NCI-H2171 treated with DMSO at 0.1 percent for 48 hours (cell line): ENCODE measurements at regions not wholly inside any gene's neighbourhood (a gene's known extent, or its start where the extent isn't known, plus 50 kb on each side); places are given as distances from the start of the nearest gene placed in this dataset.

Source experiments
- DNase-seq: peaks from one replicate; lab custom pipeline; 2025; lab: John Stamatoyannopoulos, UW

DNA sequence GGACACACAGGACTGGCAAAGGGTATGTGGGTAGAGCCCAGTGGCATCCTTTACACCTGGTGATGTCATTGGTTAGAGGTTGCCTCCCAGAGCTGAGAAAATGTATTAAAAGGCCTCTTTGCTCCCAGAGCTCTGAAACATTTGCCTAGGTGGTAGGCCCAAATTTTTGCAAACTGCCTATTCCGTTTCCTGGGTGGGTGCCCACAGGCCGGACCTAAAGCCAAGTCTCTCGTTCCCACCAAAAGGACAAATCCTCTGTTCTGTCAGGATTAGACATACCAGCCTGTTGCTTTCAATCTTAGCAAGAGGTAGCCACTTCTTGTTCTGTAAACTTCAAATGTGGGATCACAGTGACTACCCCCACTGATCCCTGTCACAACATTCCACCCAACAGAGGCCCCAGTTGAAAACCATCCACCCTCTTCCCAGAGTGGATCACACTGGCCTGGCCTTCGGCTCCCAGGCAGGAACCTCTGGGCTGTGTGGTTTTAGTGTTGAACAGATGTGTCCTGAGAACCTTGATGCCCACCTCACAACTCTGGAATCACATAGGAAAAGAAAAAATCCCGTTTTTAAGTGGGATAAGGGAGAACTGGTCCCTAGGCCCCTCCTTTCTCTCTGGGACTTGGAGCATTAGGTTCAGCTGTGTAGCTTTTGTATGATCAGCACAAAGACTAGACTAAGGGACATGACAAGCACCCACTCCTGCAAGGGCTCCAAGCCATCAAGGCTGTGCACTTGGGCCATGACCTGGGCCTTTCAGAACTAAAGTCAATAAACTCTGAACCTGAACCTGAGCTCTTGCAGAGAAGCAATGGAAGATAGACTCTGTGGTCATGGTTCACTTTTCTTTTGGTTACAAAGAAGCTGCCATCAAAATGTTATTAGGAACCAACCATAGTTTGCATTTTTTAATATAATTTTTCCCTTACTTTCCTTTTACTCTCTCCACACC is 211.3 kb downstream of the CYP26B1 start:
- no peak for DNase-seq

DNA sequence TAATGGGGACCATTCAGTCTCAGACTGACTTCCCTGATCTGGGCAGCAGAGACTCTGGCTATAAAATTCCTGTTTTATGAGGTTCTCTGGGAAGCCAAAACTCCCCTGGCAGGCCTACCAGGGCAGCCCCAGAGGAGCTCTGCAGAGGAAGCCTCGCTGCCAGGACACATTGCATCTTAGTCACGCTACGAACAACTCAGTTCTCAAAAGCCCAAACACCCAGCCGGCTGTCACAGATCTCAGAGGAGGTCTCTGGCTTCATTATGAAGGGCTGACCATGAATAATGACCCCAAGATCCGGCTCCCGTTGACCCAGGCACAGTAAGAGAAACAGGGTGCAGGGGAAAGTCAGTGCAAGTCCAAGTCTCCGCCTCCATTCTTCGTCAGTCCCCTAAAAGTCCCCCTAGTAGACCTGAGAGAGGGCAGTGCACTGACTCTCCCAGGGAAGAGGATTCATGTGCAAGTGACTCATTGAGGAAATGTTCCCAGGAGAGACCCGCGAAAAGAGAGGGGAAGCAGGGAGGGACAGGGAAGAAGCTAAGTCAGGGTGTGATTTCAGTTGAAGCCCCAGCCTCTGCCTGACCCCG is 212.3 kb downstream of the CYP26B1 start:
- no peak for DNase-seq

DNA sequence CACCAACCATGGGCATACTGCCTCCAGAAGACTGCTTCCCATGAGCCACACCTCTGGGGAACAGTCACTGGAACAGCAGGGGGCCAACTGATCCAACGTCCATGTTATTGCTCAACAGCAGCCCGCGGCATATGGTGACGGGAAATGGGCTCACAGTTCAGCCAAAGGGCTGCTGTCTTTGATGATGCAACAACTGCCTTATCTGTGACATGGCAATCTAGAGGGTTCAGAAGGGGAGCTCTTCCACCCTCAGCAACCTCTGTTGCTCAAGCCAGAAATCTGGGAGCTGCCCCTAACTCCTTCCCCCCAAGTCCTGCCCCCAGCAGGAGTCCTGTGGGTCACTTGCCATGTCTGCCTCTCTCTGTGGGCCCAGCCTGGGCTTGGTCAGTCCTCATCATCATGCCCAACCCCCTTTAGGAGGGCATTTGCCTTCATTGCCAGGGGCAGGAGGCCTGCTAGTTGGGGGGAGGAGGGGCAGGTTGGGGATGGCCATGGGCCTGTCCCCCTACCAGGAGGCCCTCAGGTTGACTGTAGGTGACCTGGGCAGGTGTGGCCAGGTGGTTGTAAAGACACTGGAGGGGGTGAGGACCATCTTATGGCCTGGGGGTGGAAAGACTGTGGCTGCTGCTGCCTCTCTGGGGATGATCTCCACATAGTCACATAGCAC is 212.9 kb downstream of the CYP26B1 start:
- peak; percentile 9 for DNase-seq

DNA sequence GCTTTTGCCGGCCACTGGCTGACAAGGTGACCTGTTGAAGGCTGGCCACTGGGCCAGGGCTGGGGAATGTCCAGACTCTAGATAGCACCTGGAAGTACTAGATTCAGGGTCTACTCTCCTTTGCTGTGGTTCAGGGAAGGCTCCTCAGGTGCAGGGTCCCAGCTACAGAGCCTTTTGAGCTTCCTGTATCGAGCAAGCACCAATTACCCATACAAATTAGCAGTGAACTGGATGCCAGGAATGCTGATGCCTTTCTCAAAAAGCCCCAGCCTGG is 213.4 kb downstream of the CYP26B1 start:
- no peak for DNase-seq

DNA sequence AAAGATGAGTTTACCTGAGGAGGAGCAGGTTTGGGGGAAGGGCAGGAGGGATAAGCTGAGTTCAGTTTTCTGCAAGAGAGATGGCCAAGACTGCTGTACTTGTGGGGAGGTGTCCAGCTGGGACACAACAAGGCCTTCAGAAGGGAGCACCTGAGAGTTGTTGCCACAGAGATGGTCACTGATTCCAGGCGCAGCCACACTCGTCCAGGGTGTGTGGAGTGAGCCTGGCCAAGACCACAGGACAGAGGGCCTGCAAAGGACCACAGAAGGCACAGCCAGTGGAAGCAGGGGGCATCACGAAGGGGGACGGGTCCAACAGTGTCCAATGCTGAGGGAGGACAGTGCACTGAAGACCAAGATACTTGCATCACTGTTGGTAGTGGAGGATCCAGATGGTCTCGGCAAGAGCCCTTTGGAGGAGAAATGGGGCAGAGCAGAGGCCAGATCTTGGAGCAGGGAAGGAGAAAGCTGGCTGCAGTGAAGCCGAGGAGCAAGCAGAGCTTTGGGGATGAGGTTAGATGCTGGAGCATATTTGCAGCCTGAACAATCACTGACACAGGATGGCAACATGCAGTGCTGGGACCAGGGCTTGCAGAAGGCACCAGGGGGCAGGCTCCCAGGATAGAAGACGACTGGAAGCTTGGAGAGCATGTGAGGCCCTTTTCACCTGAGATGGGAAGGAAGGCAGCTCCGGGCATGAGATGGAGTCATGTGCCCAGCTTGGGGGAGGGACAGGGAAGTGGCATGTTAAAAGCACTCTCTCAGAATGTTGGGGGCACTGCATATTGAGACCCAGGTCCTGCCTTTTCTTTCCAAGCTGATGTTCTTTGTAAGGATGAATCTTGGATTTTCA is 214.0 kb downstream of the CYP26B1 start:
- peak; percentile 5 for DNase-seq

DNA sequence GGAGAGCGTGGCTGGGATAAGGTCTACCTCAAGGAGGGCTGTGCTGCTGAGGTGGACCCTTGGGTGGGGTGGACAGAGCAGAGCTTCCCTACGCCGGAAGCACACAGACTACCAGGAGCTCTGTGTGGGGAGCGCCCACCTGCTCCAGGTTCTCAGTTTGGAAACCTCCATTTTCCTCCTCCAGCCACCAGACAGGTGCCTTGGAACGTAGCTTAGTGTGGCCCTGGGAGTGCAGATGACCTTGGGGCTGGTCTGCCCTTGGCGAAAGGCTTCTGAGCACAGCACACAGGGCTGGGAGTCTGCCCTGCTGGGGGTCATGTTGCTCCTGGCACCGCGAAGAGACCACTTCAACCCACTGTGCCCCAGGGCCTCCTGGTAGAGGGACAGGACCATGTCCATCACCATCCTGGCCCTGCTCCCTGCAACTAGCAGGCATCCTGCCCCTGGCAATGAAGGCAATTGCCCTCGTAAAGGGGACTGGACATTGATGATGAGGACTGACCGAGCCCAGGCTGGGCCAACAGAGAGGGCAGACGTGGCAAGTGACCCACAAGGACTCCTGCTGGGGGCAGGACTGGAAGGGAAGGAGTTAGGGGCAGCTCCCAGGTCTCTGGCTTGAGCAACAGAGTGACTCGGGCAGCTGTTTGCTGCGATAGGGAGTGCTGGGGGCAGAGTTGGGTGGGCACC is 214.7 kb downstream of the CYP26B1 start:
- DNase-seq = no peak

DNA sequence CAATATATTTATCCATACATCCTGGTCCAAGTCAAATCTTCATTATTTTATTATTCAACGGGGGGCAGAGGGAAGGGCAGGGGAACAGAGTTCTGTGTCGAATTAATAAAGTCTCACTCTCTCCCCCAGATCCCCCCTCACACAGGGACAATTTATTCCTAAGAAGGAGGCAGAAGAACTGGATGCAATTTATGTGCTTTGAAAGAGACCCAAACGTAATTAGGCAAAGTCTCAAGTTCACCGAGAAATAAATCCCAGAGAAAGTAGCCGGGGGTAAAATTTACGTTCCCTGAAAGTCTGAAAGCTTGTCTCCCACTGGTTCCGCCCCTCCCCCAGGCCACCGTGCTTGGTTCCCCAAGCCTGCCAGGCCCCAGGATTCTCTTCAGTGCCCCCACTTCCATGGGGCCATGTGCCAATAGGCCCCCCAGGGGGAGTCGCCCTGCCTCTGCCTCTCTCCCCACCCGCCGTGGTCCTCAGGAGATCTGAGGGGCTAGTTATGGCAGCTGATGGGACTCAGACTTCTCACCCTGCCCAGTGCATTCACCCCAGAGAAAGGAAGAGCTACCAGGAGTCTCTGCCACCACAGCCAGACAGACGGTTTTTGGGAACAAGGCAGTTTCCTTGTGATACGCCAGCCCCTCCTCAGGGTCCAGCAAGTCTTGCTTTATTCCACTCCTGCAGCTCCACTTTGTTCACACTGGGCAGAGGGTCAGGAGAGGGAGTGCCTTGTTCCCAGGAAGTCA is 215.5 kb downstream of the CYP26B1 start:
- DNase-seq = no peak

DNA sequence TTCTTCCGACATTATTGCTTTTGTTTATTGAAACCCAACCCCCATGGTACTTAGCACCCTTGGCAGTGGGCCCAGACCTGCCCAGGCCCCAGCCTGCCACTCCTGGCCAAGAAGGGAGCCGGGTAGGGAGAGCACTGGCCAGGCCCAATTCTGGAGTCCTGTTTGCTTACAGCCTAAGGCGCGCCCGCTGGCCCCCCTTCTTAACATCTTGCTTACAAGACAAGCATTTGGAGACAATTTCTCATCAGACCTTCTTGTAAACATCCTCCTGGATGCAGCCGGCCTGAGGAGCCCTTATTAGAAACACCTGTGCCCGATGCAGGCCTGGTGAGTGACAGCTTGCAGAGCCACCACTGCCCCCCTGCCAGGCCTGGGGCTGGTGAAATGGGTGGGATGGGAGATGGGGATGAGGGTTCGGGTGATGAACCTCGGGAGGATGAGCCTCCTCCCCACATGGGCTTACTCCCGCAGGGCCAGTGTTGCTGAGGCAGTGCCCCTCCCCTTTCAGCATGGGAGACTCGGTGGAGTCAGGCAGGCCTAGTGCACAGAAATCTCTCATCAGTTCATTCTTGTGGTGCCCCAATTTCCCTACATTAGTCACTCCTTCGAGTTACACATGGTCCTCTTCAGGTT is 217.5 kb downstream of the CYP26B1 start:
- peak; percentile 72 for DNase-seq

DNA sequence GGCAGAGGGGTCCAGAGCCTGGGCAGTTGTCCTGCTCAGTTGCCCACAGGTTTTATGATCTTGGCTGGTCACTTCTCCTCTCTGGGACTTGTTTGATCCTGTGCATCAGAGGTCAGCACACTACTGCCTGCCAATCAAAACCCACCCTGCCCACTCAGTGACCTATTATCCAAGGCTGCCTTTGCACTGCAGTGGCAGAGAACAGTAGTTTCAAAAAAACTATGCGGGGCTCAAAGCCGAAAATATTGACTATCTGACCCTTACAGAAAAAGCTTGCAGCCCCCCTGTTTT is 218.2 kb downstream of the CYP26B1 start:
- DNase-seq = no peak

DNA sequence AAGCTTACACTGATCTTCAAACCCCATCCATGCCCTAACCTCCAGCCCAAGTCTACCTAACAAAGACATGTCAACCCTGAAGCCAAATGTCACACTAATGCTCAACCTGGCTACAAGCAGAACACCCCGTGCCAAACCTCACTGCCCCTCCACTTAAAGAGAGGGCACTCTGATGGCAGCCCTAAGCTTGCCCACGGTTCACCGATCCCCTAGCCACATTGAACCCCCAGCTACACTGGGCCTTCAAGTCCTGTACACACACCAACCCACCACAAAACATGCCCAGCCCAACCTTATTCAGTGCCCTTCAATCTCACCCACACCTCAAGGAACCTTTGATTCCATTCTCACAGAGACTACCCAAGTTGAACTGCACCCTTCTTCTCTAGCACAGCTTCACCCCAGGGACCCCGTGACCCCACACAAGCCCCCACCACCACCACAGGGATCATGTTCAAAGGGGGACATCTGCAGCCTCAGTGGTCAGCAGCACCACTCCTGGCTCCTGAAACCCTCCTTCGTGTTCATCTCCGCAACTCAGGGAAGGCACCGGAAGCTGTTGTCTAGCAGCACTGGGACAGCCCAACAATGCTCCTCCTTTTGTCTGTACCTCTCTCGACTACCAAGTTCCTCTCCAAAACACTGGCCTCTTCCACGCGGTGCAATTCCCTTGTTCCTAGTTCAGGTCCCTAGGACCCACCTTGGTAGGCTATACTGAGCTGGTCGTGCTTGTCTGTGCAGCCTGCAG is 218.8 kb downstream of the CYP26B1 start:
- DNase-seq = no peak

DNA sequence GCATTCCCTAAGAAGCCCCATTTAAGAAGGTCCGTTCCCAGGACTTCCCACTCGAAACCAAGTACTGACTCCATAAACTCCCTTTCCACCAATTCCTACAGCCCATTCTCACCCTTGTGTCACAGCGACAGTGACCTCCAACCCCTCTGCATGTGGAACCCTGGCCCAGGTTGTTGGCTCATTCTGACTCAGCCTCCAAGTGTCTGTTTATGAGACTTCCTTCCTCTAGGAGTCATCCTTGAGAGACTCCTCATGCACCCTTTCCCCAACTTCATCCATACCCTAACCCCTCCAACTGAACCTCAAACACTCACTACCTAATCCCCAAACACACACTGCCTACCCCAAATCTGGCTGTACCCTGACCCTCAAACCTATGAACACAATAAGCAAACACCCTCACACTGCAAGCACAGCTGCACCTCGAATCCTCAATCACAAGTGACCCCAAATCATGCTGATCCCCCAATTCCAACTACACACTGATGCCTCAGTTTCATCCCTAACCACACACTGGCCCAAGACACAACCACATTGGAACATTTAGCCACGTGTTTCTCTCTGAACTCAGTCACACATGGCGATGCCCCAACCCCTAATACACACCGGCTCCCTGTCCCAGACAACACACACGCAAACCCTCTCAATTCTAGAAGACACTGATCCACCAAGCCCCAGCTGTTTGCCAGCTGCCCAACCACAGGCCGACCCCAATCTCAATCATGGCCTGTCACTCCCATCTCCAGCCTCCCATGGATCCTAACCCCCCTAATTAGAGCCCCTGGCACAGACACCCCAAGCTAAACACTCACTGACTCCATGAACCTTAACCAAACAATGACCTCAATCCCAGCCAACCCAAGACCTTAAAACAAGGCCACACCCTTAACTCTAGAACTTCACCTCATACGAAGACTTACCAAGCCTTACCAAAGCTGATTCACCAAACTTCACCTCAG is 219.6 kb downstream of the CYP26B1 start:
- DNase-seq = no peak

DNA sequence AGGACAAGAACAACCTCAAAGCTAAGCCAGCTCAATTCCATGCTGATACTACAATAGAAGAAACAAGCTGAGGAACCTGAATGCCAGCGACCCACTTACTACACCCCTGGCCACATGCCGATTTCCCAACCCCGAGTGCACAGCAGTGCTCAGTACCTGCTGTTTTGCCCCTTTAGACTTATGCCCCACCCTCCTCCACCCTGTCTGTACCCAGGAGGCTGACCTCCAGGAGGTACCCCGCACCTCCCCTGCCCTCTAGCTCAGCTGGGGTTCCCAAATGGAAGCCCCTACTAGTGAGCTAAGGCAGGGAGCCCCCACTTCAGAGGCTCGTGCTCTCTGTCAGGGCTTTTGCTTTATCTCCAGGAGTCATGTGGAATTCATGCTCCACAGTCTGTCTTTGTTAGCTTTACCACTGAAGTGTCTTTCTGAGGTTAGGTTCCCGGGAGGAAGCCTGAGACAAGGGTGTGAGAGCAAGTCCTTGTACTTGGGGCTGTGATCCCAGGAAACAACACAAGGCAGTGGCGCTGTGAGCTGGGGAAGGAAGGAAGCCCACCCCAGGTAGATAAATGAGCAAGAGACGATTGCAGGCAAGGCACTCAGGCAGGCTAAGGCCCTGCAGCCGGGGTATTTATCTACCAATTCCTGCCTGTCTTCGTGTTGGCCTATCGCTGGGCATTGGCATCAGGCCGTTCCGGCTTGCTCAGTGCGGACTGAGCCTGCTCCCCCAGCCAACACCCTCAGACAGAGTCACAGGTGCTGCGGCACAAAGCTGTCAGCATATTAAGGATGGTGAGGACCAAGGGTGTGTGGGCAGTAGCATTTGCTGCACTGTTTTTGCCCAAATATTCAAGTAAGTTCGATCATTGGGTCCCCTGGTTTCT is 220.5 kb downstream of the CYP26B1 start:
- no peak for DNase-seq

DNA sequence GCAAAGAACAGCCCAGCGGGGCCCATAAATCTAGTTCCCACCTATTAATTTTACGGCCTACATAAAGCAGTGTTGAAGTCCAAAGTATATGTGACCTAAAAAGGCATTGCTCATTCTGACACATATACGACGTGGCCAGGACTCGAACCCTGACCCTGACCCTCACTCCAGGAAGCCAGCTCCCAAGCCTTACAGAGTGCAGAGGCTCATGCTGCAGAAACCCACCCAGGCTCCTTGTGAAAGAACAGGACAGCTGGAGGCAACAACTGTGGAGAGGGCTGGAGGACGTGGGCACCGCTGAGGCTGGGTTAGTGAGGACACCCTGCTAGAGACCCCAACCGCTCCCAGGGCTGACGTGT is 221.6 kb downstream of the CYP26B1 start:
- no peak for DNase-seq

DNA sequence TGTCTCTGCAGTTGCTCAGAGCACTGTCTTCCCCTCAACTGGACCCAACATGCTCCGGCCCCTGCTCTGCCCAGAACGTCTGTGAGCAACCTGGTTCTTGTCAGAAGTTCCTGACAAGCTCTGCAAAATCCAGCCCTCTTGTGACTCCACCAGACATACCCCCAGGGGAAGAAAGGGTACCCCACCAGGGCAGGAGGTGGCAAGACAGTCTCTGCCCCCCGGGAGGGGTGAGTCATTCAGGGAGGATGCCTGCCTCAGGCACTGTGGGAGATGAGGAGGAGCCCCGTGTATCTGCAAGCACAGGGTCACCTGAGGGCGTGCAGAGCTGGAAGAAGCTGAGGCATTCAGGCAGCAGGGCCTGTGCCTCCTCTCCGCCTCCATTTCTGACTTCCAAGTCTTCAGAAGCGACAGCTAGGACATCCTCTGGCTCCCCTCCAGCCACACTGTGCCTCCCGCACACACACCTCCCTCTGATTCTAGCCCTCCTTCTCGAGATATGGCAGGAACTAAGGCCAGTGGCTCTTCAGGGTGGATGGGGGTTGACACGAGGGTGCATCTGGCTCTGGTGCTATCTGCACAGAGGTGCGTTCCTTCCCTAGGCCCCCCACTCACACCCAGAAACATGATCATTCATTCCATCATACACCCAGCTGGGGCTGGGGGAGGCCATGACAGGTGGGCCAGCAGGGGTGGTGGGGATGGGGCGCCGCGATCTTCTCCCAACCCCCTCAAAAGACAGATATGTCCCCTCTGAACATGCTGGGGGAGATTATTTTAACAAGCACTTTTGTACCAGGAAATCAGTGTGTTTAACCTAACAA is 222.2 kb downstream of the CYP26B1 start:
- DNase-seq = peak; percentile 12

DNA sequence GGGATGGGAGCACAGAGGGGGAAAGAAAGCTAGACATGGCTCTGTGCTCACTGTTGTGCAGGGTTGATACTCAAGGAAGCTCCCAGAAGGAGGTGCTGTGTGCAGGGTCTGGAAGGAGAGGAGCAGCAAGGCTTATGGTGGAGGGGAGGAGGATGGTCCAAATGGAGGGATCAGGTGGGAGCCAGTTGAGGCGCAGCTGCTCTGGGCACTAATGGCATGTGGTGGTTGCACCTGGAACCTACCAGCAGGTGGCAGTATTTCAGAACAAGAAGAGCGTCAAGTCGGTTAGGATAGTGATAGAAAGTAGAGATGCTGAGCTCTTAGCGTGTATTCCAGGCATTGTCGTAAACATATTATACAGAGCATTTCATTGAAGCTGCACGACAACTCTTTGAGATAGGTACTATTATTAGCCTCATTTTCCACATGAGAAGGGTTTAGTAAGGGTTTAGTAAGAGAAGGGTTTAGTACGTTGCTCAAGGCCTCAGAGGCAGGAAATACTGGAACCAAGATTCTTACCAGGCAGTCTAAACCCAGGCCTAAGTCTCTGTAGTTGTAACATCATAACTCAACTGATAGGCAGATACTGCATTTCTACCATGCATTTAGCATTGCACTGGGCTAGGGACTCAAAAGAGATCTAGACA is 223.7 kb downstream of the CYP26B1 start:
- peak; percentile 75 for DNase-seq

DNA sequence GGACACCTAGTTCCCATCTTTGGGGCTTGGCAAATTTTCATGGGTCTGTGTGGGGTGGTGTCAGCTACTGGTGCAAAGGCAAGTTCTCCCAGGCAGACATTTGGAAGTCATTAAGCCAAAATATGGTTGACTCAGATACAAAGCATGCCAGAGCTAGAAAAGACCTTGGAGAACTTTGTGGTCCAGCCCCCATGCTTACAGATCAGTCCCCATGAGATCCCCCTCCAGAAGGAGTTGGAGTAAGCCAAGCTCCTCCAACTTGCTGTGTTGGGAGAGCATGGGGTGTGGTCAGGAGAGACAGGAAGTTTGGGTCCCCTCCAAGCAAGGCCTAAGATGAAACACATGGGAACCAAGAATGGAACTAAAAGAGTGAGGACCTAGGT is 224.5 kb downstream of the CYP26B1 start:
- DNase-seq = no peak
